ENCODE measurements at regions not wholly inside any gene's neighbourhood (a gene's known extent, or its start where the extent isn't known, plus 50 kb on each side); places are given as distances from the start of the nearest gene placed in this dataset.

DNA sequence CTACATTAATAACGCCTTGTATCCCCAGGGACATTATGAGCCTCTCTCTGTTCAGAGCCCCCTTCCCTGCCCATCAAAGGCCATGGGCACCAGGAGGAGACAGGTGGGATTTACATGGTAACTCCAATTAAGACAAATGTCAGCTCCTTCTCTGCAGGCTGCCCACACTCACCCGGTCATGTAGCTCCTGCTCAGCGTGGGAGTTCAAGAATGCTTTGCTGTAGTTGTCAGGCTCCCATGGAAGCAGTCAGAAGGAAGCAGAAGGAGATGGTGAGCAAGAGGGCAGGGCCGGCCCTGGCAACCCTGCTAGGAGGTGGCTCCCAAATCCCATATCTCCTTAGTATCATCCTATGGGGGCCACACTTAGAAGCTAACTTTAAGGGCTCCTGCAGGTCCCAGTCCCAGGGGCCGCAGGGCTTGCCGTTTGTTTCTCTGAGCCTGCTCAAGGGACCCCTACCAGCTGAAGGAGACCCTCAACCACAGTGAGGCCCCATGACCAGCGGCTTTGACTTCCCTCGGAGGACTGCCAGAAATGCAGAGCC, 218.4 kb upstream of the TLE3 start:
- H3K27ac Mint-ChIP-seq = no peak overlapping the region
- peaks cover 26% of the 10 kb centered on the region for H3K27me3 Mint-ChIP-seq (ENCODE audit: low read depth)
- no peaks in the 10 kb centered on the region for H3K36me3 Mint-ChIP-seq (ENCODE audit: low read depth)
- no peaks in the 10 kb centered on the region for H3K9me3 Mint-ChIP-seq
- no peak overlapping the region for H3K4me3 Mint-ChIP-seq
- peaks cover 4% of the 10 kb centered on the region for H3K4me1 Mint-ChIP-seq (ENCODE audit: low read depth)

DNA sequence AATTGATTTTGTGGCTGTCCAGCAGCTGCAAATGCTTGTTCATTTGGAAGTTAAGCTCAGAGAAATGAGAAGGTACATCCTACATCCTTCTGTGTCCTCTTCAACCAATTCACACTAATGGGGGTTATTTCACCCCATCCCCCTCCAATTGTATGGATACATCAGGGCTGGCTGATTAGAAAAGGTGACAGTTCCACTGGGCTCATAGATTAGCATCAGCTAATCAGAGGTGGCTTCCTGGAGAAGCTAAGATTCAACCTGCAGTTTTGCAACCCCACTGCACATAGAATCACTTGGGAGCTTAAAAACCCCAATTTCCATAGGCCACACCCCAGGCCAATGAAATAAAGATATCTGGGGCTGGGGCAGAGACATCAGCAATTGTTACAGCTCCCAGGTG, 217.7 kb upstream of the TLE3 start:
- H3K27ac Mint-ChIP-seq = no peak overlapping the region
- no peaks in the 10 kb centered on the region for H3K9me3 Mint-ChIP-seq
- peaks cover 29% of the 10 kb centered on the region for H3K27me3 Mint-ChIP-seq (ENCODE audit: low read depth)
- peaks cover 4% of the 10 kb centered on the region for H3K4me1 Mint-ChIP-seq (ENCODE audit: low read depth)
- no peaks in the 10 kb centered on the region for H3K36me3 Mint-ChIP-seq (ENCODE audit: low read depth)
- no peak overlapping the region for H3K4me3 Mint-ChIP-seq

DNA sequence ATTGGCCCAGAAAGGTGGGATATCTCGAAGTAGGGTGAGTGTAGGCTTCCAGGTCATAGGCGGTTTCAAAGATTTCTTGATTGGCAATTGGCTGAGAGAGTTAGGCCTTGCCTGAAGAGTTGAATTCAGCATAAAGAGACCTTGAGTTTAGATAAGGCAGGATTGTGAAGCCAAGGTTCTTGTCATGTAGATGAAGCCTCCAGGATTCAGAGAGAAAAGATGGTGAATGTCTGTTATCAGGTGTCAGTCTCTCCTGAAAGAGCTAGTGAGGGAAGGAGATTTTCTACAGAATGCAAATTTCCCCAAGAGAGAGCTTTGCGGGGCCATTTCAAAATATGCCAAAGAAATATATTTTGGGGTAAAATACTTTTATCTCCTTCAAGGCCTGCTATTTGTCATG, 217.0 kb upstream of the TLE3 start:
- Mint-ChIP-seq H3K27me3 (ENCODE audit: low read depth) (peaks cover 28% of the 10 kb centered on the region), H3K9me3 (no peaks in the 10 kb centered on the region), H3K27ac (no peak overlapping the region), H3K36me3 (ENCODE audit: low read depth) (no peaks in the 10 kb centered on the region), H3K4me1 (ENCODE audit: low read depth) (peaks cover 4% of the 10 kb centered on the region), H3K4me3 (no peak overlapping the region)

DNA sequence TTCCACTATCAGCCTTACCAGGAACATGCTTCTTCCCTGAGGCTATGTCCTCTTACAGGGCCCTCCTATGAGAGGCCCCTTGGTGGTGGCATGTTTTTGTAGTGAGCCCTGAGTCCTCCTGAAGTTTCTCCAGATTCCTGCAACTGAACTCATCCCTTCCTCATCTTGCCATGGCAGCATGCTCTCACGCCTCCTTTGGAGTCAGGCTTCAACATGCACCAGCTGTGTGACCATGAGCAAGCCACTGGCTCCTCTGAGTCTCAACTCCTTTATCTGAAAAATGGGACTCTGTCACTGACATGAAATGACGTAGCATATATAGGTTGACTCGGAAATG, 216.3 kb upstream of the TLE3 start:
- no peak overlapping the region for H3K4me3 Mint-ChIP-seq
- no peaks in the 10 kb centered on the region for H3K9me3 Mint-ChIP-seq
- peaks cover under 1% of the 10 kb centered on the region for H3K4me1 Mint-ChIP-seq (ENCODE audit: low read depth)
- H3K36me3 Mint-ChIP-seq (ENCODE audit: low read depth) = no peaks in the 10 kb centered on the region
- H3K27me3 Mint-ChIP-seq (ENCODE audit: low read depth) = peaks cover 27% of the 10 kb centered on the region
- H3K27ac Mint-ChIP-seq = no peak overlapping the region

DNA sequence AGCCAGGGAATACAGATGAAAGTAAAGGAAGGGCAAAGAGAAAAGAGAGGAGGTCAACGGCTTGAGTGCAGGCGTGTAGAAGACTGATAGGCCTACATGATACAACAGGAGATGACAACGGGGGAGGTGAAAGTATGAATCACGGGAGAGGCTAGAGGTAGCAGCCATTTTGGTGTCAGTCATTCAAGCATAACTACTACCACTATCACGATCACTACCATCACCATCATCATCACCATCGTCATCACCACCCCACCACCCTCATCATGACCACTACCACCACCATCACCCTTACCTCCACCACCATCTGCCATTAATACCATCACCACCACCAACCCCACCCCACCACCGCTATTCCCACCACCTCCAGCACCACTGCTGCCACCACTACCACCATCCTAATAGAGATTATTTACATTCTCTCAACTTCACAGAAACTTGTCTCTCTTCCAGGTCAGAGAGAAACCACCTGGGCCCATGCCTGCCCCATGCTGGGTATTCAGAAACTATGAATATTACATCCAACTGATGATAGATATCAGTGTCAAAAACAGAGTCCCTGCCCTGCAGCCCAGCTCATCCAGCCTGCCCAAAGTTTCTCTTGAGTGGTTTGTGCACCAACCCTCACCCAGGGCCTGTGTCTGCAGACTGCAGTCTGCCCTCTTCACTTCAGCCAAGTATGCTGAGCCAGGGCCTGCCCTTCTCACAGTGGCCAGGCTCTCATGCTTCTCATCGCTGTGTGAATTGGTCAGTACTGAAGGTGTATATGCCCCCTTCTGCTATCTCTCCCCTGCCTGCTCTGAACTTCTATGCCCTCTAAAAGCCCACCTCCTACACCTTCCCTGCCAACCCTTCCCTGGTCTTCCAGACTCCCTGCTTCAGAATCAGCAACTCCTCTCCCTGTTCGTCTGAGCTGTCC, 215.6 kb upstream of the TLE3 start:
- no peak overlapping the region for H3K4me3 Mint-ChIP-seq
- H3K4me1 Mint-ChIP-seq (ENCODE audit: low read depth) = peaks cover 4% of the 10 kb centered on the region
- H3K27me3 Mint-ChIP-seq (ENCODE audit: low read depth) = peaks cover 31% of the 10 kb centered on the region
- H3K27ac Mint-ChIP-seq = no peak overlapping the region
- H3K9me3 Mint-ChIP-seq = no peaks in the 10 kb centered on the region
- no peaks in the 10 kb centered on the region for H3K36me3 Mint-ChIP-seq (ENCODE audit: low read depth)

DNA sequence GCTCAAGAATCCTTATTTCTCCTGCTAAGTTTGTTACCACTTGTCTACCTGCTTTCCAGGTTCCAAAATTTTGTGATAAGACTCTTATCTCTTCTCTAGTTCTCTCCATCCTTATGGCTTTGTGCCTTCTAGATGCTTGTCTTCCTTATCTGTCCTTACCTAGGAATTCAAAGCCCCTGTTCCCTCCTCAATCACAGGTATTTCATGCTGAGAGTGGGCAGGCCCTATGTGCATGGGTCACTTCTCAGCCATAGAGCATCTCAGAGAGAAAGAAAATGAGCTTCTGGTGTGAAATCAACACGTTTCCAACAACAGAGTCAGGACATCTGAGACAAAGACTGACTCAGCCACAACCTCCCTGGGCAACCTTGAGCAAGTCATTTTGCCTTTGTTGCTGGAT, 214.1 kb upstream of the TLE3 start:
- Mint-ChIP-seq H3K36me3 (ENCODE audit: low read depth) (no peaks in the 10 kb centered on the region), H3K9me3 (no peaks in the 10 kb centered on the region), H3K4me3 (no peak overlapping the region), H3K27me3 (ENCODE audit: low read depth) (peaks cover 41% of the 10 kb centered on the region), H3K4me1 (ENCODE audit: low read depth) (peaks cover 8% of the 10 kb centered on the region), H3K27ac (no peak overlapping the region)

DNA sequence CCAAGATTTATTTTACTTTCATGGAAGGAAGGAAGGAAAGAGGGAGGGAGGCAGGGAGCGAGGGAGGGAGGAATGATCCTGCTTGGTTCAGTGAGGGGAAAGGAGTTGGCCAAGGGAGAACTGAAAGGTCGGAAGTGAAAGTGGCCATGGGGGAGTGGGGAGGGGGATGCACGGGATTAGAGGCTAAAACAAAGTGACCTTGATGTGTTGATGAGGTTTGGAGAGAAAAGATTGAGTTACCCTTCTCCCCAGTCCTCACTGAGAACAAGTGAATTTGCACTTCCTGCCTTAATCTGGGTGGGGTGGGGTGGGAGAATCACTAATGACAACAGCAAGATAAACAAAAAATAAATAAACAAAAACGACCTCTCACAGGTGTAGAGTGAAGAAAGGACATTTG, 212.0 kb upstream of the TLE3 start:
- Mint-ChIP-seq H3K4me3 (no peak overlapping the region), H3K36me3 (ENCODE audit: low read depth) (no peaks in the 10 kb centered on the region), H3K27me3 (ENCODE audit: low read depth) (peaks cover 40% of the 10 kb centered on the region), H3K4me1 (ENCODE audit: low read depth) (peaks cover 8% of the 10 kb centered on the region), H3K27ac (no peak overlapping the region), H3K9me3 (no peaks in the 10 kb centered on the region)

DNA sequence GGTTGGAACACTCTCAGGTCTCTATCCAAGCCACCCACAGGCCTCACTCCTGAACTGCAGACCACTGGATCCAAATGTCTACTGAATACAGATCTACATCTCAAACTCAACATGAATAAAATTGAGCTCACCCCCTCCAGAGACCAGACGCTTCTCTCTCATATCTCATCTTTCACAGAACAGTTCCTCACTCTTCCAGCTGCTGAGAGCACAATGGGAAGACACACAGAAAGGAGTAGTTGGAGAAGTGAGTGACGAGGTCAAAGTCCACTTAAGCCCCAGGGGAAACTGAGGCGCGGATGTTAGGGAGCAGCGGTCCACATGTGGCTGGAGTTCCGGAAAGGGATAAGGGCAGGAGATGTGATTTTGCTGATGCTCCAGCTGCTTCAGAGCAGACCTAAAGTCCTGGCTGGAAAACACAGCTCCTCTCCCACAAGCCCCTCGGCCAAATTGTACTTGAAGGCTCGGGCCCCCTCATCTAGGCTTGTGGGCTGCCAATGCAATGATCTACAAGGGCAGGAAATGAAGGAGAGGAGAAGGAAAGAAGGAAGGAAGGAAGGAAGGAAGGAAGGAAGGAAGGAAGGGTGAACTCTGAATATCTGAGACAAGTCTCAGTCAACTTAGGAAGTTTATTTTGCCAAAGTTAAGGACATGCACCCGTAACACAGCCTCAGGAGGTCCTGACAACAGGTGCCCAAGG, 211.2 kb upstream of the TLE3 start:
- Mint-ChIP-seq H3K27ac (no peak overlapping the region), H3K4me3 (no peak overlapping the region), H3K4me1 (ENCODE audit: low read depth) (peaks cover 8% of the 10 kb centered on the region), H3K27me3 (ENCODE audit: low read depth) (peaks cover 40% of the 10 kb centered on the region), H3K36me3 (ENCODE audit: low read depth) (no peaks in the 10 kb centered on the region), H3K9me3 (no peaks in the 10 kb centered on the region)

DNA sequence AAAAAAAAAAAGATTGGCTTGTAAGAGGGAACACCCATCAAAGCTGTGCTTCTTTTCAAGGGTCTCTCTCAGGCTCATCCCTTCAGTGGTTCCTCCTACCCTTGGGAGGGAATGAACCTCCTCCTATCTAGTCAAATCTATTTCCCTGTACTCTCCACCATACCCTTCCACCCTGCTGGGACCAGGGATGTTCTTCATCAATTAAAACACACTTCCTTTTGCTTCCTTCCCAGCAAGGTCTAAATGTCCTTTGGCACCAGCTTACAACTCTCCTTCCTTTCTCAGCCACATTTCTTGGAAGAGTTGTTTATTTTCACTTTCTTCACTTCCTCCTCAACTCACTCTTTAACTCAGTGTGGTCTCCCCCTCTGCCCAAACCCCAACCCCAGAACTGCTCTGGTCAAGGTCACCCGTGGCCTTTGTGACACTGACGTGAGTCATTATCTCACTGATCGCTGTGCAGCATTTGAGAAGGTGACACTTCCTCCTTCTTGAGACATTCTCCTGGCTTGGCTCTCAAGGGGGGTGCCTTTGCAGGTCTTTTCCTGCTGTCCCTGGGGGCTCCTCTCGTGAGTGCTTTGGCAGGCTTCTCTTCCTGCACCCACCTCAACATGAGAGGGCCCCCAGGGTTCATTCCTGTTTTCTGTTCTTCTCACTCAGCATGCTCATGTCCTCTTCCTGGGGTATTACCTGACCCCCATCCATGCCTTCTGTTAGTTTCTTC, 210.5 kb upstream of the TLE3 start:
- no peak overlapping the region for H3K27ac Mint-ChIP-seq
- H3K36me3 Mint-ChIP-seq (ENCODE audit: low read depth) = no peaks in the 10 kb centered on the region
- H3K4me3 Mint-ChIP-seq = no peak overlapping the region
- peaks cover 8% of the 10 kb centered on the region for H3K4me1 Mint-ChIP-seq (ENCODE audit: low read depth)
- H3K9me3 Mint-ChIP-seq = no peaks in the 10 kb centered on the region
- H3K27me3 Mint-ChIP-seq (ENCODE audit: low read depth) = peaks cover 40% of the 10 kb centered on the region

DNA sequence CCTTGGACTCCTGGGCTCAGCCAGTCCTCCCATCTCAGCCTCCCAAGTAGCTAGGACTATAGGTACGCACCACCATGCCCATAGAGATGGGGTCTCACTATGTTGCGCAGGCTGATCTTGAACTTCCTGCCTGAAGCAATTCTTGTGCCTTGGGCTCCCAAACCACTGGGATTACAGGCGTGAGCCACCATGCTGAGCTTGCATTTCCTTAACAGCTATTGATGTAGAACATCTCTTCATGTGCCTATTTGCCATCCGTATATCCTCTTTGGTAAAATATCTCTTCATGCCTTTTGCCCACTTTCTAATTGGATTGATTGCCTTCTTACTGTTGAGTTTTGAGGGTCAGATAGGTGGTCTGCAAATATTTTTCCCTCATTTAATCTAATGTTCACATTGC, 208.9 kb upstream of the TLE3 start:
- peaks cover 40% of the 10 kb centered on the region for H3K27me3 Mint-ChIP-seq (ENCODE audit: low read depth)

DNA sequence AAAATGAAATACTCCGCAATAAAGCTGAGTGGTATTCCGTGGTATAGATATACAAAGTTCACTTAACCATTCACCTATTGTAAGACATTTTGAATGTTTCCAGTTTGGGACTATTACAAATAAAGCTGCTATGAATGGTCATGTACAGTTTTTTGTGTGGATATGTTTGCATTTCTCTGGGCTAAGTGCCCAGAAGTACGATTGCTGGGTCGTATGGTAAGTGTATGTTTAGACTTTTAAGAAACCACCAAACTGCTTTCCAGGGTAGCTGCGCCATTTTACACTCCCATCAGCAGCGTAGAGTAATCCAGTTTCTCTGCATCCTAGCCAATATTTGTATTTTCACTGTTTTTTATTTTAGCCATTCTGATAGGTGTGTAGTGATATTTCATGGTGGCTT, 208.4 kb upstream of the TLE3 start:
- no peaks in the 10 kb centered on the region for H3K9me3 Mint-ChIP-seq
- H3K4me1 Mint-ChIP-seq (ENCODE audit: low read depth) = peaks cover 8% of the 10 kb centered on the region
- H3K27me3 Mint-ChIP-seq (ENCODE audit: low read depth) = peaks cover 37% of the 10 kb centered on the region
- no peaks in the 10 kb centered on the region for H3K36me3 Mint-ChIP-seq (ENCODE audit: low read depth)
- H3K27ac Mint-ChIP-seq = no peak overlapping the region
- H3K4me3 Mint-ChIP-seq = no peak overlapping the region

More for the DNA sequence above, 208.9 kb upstream of the TLE3 start:
- Mint-ChIP-seq H3K9me3 (no peaks in the 10 kb centered on the region), H3K4me3 (no peak overlapping the region), H3K4me1 (ENCODE audit: low read depth) (peaks cover 8% of the 10 kb centered on the region), H3K27ac (no peak overlapping the region), H3K36me3 (ENCODE audit: low read depth) (no peaks in the 10 kb centered on the region)

DNA sequence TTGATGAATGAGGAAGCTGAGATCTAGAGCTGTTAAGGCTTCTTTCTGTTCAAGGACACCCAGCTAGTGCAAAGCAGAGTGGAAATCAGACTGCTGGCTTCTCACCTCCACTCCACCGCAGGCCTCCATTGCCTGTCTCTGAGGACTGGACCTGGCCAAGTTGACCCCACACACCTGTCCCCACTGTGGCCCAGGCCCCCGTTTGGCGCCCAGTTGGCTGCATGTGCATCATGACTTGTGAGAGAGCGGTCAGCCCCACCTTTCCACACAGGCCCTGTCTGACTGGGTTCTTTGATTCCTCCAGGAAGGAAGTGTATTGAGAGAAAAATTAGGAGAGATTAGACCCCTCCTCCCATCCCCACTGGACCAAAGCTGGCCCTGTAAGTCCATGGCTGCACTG, 206.3 kb upstream of the TLE3 start:
- Mint-ChIP-seq H3K27ac (no peak overlapping the region), H3K4me1 (ENCODE audit: low read depth) (peaks cover 17% of the 10 kb centered on the region), H3K36me3 (ENCODE audit: low read depth) (no peaks in the 10 kb centered on the region), H3K27me3 (ENCODE audit: low read depth) (peaks cover 22% of the 10 kb centered on the region), H3K9me3 (no peaks in the 10 kb centered on the region), H3K4me3 (no peak overlapping the region)

DNA sequence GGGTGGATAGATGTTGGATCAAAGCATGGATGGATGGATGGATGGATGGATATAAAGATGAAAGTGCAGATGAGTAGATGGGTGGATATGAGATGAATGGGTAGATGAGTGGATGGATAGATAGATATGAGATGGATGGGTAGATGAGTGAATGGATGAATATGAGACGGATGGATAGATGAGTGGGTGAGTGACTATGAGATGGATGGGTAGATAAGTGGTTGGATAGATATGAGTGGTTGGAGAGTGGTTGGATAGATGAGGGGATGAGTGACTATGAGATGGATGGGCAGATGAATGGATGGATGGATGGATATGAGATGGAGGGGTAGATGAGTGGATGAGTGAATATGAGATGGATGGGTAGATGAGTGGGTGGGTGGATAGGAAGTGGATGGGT, 204.6 kb upstream of the TLE3 start:
- H3K27me3 Mint-ChIP-seq (ENCODE audit: low read depth) = peaks cover 20% of the 10 kb centered on the region
- no peak overlapping the region for H3K27ac Mint-ChIP-seq
- no peaks in the 10 kb centered on the region for H3K9me3 Mint-ChIP-seq
- peaks cover 9% of the 10 kb centered on the region for H3K4me1 Mint-ChIP-seq (ENCODE audit: low read depth)
- H3K36me3 Mint-ChIP-seq (ENCODE audit: low read depth) = no peaks in the 10 kb centered on the region
- no peak overlapping the region for H3K4me3 Mint-ChIP-seq

DNA sequence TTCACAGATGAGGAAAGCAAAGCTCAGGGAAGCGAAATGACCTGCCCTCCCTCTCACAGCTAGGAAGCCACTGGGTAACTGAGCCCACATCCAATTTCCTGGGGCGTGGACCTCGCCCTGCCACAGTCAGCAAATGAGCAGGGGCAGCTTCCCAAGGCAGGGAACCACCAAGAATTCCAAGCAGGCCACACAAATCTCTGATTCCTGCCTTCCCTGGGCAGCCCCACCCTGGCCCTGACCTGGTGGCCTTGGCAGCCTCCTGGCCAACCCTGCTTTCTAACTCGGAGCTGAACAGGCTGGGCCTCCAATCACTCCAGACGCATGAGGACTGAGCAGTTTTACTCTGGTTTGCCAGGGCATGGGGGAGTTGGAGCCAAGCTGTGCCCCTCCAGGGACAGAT, 203.7 kb upstream of the TLE3 start:
- Mint-ChIP-seq H3K27me3 (ENCODE audit: low read depth) (peaks cover 22% of the 10 kb centered on the region), H3K27ac (no peak overlapping the region), H3K4me3 (no peak overlapping the region), H3K9me3 (no peaks in the 10 kb centered on the region), H3K36me3 (ENCODE audit: low read depth) (no peaks in the 10 kb centered on the region), H3K4me1 (ENCODE audit: low read depth) (peaks cover 9% of the 10 kb centered on the region)
